ENCODE measurements at regions not wholly inside any gene's neighbourhood (a gene's known extent, or its start where the extent isn't known, plus 50 kb on each side); places are given as distances from the start of the nearest gene placed in this dataset.
A peak's percentile ranks its signal among the peaks of the same experiment; 100 is the strongest.

DNA sequence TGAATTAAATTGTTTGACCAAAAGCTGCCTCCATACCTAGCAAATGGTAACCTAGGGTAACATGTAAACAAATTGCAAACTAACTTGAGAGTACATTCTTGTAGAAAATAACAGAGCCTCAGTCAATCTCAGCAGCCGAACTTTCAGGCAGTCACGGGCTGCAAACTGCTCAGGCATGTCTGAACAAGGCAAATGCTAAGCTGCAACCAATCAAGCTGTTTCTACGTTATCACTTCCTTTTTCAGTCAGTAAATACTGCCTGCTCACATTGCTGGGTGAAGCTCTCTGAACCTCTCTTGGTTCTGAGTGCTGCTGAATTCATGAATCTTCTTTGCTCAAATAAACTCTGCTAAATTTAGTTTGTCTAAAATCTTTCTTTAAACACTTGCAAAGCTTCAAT, 1212.4 kb downstream of the SORCS1 start:
- Histone ChIP-seq H3K4me1 (ENCODE audit: insufficient read depth) (no peaks in the 10 kb centered on the region), H4K20me1 (ENCODE audit: insufficient read depth, poor library complexity, severe bottlenecking) (no peaks in the 10 kb centered on the region), H2AFZ (peak overlapping the region; percentile 10), H3K9me2 (replicated peaks; ENCODE audit: insufficient read depth) (no peaks in the 10 kb centered on the region), H3K4me3 (no peak overlapping the region), H3K4me2 (peak overlapping the region; percentile 41), H3K27me3 (no peaks in the 10 kb centered on the region), H3K36me3 (replicated peaks; ENCODE audit: insufficient read depth, low read depth) (no peaks in the 10 kb centered on the region), H3K79me2 (no peaks in the 10 kb centered on the region), H3K27ac (peak overlapping the region; percentile 21), H3K9me3 (ENCODE audit: low read depth) (no peaks in the 10 kb centered on the region)
- WGBS (ENCODE audit: low lambda C conversion rate, missing lambda C conversion rate) = 6% methylated on average over 3 of the region's 3 CpGs
- TF ChIP-seq EZH2phosphoT487 (IDR thresholded peaks at IDR 0.05; ENCODE audit: low read depth, severe bottlenecking, unreplicated experiment) (no peak), EZH2 (IDR thresholded peaks at IDR 0.05; ENCODE audit: borderline replicate concordance) (no peak)
- TF ChIP-seq, protein P1, sequence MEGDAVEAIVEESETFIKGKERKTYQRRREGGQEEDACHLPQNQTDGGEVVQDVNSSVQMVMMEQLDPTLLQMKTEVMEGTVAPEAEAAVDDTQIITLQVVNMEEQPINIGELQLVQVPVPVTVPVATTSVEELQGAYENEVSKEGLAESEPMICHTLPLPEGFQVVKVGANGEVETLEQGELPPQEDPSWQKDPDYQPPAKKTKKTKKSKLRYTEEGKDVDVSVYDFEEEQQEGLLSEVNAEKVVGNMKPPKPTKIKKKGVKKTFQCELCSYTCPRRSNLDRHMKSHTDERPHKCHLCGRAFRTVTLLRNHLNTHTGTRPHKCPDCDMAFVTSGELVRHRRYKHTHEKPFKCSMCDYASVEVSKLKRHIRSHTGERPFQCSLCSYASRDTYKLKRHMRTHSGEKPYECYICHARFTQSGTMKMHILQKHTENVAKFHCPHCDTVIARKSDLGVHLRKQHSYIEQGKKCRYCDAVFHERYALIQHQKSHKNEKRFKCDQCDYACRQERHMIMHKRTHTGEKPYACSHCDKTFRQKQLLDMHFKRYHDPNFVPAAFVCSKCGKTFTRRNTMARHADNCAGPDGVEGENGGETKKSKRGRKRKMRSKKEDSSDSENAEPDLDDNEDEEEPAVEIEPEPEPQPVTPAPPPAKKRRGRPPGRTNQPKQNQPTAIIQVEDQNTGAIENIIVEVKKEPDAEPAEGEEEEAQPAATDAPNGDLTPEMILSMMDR (IDR thresholded peaks at IDR 0.05; ENCODE audit: poor library complexity) = no peak
- DNase-seq (ENCODE audit: low spot score) = peak; percentile 67

GRCh38 chr10:105950410-105950809, 1214.1 kb downstream of the SORCS1 start:
- H3K36me3 ChIP-seq (replicated peaks; ENCODE audit: insufficient read depth, low read depth) = no peaks in the 10 kb centered on the region
- H3K4me2 ChIP-seq = no peak overlapping the region
- no peaks in the 10 kb centered on the region for H3K4me1 ChIP-seq (ENCODE audit: insufficient read depth)
- no peak overlapping the region for H2AFZ ChIP-seq
- TF ChIP-seq, protein P1 (IDR thresholded peaks at IDR 0.05; ENCODE audit: poor library complexity) = peak; percentile 89
- TF ChIP-seq EZH2phosphoT487 (IDR thresholded peaks at IDR 0.05; ENCODE audit: low read depth, severe bottlenecking, unreplicated experiment) (no peak), EZH2 (IDR thresholded peaks at IDR 0.05; ENCODE audit: borderline replicate concordance) (no peak)
- no peaks in the 10 kb centered on the region for H4K20me1 ChIP-seq (ENCODE audit: insufficient read depth, poor library complexity, severe bottlenecking)
- H3K4me3 ChIP-seq = no peak overlapping the region
- WGBS (ENCODE audit: low lambda C conversion rate, missing lambda C conversion rate) = 72% methylated on average over 2 of the region's 2 CpGs
- no peak overlapping the region for H3K27ac ChIP-seq
- no peaks in the 10 kb centered on the region for H3K27me3 ChIP-seq
- H3K79me2 ChIP-seq = no peaks in the 10 kb centered on the region
- H3K9me3 ChIP-seq (ENCODE audit: low read depth) = no peaks in the 10 kb centered on the region
- H3K9me2 ChIP-seq (replicated peaks; ENCODE audit: insufficient read depth) = no peaks in the 10 kb centered on the region
- DNase-seq (ENCODE audit: low spot score) = peak; percentile 82

GRCh38 chr10:105949721-105950120, 1214.8 kb downstream of the SORCS1 start:
- H3K79me2 ChIP-seq = no peaks in the 10 kb centered on the region
- WGBS (ENCODE audit: low lambda C conversion rate, missing lambda C conversion rate) = 44% methylated on average over 2 of the region's 2 CpGs
- no peaks in the 10 kb centered on the region for H4K20me1 ChIP-seq (ENCODE audit: insufficient read depth, poor library complexity, severe bottlenecking)
- H3K4me1 ChIP-seq (ENCODE audit: insufficient read depth) = no peaks in the 10 kb centered on the region
- H3K9me2 ChIP-seq (replicated peaks; ENCODE audit: insufficient read depth) = no peaks in the 10 kb centered on the region
- no peaks in the 10 kb centered on the region for H3K36me3 ChIP-seq (replicated peaks; ENCODE audit: insufficient read depth, low read depth)
- TF ChIP-seq, protein P1 (IDR thresholded peaks at IDR 0.05; ENCODE audit: poor library complexity) = no peak
- TF ChIP-seq EZH2phosphoT487 (IDR thresholded peaks at IDR 0.05; ENCODE audit: low read depth, severe bottlenecking, unreplicated experiment) = no peak
- no peak for TF ChIP-seq EZH2 (IDR thresholded peaks at IDR 0.05; ENCODE audit: borderline replicate concordance)
- H3K9me3 ChIP-seq (ENCODE audit: low read depth) = no peaks in the 10 kb centered on the region
- no peak overlapping the region for H3K4me2 ChIP-seq
- H3K27ac ChIP-seq = no peak overlapping the region
- no peak overlapping the region for H2AFZ ChIP-seq
- H3K27me3 ChIP-seq = no peaks in the 10 kb centered on the region
- no peak for DNase-seq (ENCODE audit: low spot score)
- no peak overlapping the region for H3K4me3 ChIP-seq
